ENCODE measurements at regions not wholly inside any gene's neighbourhood (a gene's known extent, or its start where the extent isn't known, plus 50 kb on each side); places are given as distances from the start of the nearest gene placed in this dataset.
A peak's percentile ranks its signal among the peaks of the same experiment; 100 is the strongest.

- DNase-seq: peak; percentile 63 to 78
- H3K27me3 ChIP-seq: no peaks in the 10 kb centered on the region
- no peak overlapping the region for H3K4me3 ChIP-seq
- no peaks in the 10 kb centered on the region for H3K36me3 ChIP-seq
- TF ChIP-seq CTCF (IDR thresholded peaks at IDR 0.05) (no peak), POLR2A (IDR thresholded peaks at IDR 0.05) (no peak)
- peak overlapping the region; percentile 49 to 75 for H3K27ac ChIP-seq
- H3K4me1 ChIP-seq: peaks cover 0 to 23% of the 10 kb centered on the region in 2 donors
- no peaks in the 10 kb centered on the region for H3K9me3 ChIP-seq
- intact Hi-C loops (cut with DNase I; ENCODE audit: low total_unique reads): no loop called here
Measured at GRCh38 chr5:159786901-159787691, 129.2 kb upstream of the ADRA1B start.

GRCh38 chr5:159787837-159788236 lies 128.4 kb upstream of the ADRA1B start:
- Histone ChIP-seq H3K4me3 (no peak overlapping the region), H3K27ac (peak overlapping the region; percentile 47 to 75), H3K27me3 (no peaks in the 10 kb centered on the region), H3K9me3 (no peaks in the 10 kb centered on the region), H3K36me3 (no peaks in the 10 kb centered on the region), H3K4me1 (peaks cover 0 to 23% of the 10 kb centered on the region in 2 donors)
- intact Hi-C loops (cut with DNase I; ENCODE audit: low total_unique reads): no loop called here
- no peak for TF ChIP-seq CTCF (IDR thresholded peaks at IDR 0.05)
- TF ChIP-seq POLR2A (IDR thresholded peaks at IDR 0.05): no peak
- no peak for DNase-seq

- DNase-seq: peak; percentile 43 to 66
- no peak for TF ChIP-seq CTCF (IDR thresholded peaks at IDR 0.05)
- TF ChIP-seq POLR2A (IDR thresholded peaks at IDR 0.05): no peak
- H3K36me3 ChIP-seq: no peaks in the 10 kb centered on the region
- no peak overlapping the region for H3K4me3 ChIP-seq
- H3K27ac ChIP-seq: peak overlapping the region; percentile 47 to 75
- no peaks in the 10 kb centered on the region for H3K27me3 ChIP-seq
- no peaks in the 10 kb centered on the region for H3K9me3 ChIP-seq
- intact Hi-C loops (cut with DNase I; ENCODE audit: low total_unique reads): no loop called here
- H3K4me1 ChIP-seq: peaks cover 0 to 23% of the 10 kb centered on the region in 2 donors
Measured at GRCh38 chr5:159788835-159789331, 127.4 kb upstream of the ADRA1B start.

- Histone ChIP-seq H3K27ac (no peak overlapping the region), H3K4me3 (no peak overlapping the region), H3K4me1 (peaks cover 0 to 23% of the 10 kb centered on the region in 2 donors), H3K9me3 (no peaks in the 10 kb centered on the region), H3K36me3 (no peaks in the 10 kb centered on the region), H3K27me3 (no peaks in the 10 kb centered on the region)
- intact Hi-C loops (cut with DNase I; ENCODE audit: low total_unique reads): no loop called here
- DNase-seq: no peak
- TF ChIP-seq CTCF (IDR thresholded peaks at IDR 0.05): no peak
- TF ChIP-seq POLR2A (IDR thresholded peaks at IDR 0.05): no peak
Measured at GRCh38 chr5:159792180-159792579, 124.1 kb upstream of the ADRA1B start.

- Histone ChIP-seq H3K27me3 (no peaks in the 10 kb centered on the region), H3K9me3 (no peaks in the 10 kb centered on the region), H3K27ac (peak overlapping the region in 1 of 2 donors; percentile 25), H3K4me3 (no peak overlapping the region), H3K4me1 (no peaks in the 10 kb centered on the region), H3K36me3 (no peaks in the 10 kb centered on the region)
- no peak for TF ChIP-seq CTCF (IDR thresholded peaks at IDR 0.05)
- no peak for TF ChIP-seq POLR2A (IDR thresholded peaks at IDR 0.05)
- no peak for DNase-seq
- intact Hi-C loops (cut with DNase I; ENCODE audit: low total_unique reads): no loop called here
Measured at GRCh38 chr5:159797261-159797970, 118.9 kb upstream of the ADRA1B start.

All from uterus (tissue), 3 donors.